T-helper 2 cell treated with Interferon-gamma antibody and Interleukin-4, amounts not matched to agents 5 μg/mL and 100 μg/mL, for 36 hours (primary cell): ENCODE measurements at regions not wholly inside any gene's neighbourhood (a gene's known extent, or its start where the extent isn't known, plus 50 kb on each side); places are given as distances from the start of the nearest gene placed in this dataset.
"Not testable (repeated sequence)": the region's sequence is repeated elsewhere in the genome, so short reads cannot be mapped to it uniquely, and the experiment has no call there.

Source experiments
- DNase-seq: peaks from one replicate; pipeline ENCODE4 v3.0.0; 2021; ENCODE audit warnings: low spot score
- H3K27ac Mint-ChIP-seq: one replicate; pipeline ENCODE4 v1.8.0; 2021; ENCODE audit warnings: mild to moderate bottlenecking, mixed read lengths
- H3K27me3 Mint-ChIP-seq: one replicate; pipeline ENCODE4 v1.8.0; 2021; ENCODE audit warnings: low read depth, mixed read lengths
- H3K36me3 Mint-ChIP-seq: one replicate; pipeline ENCODE4 v1.8.0; 2021; ENCODE audit warnings: low read depth, mixed read lengths
- H3K4me1 Mint-ChIP-seq: one replicate; pipeline ENCODE4 v1.8.0; 2021; ENCODE audit warnings: low read depth, mixed read lengths
- H3K4me3 Mint-ChIP-seq: one replicate; pipeline ENCODE4 v1.8.0; 2022; ENCODE audit warnings: mild to moderate bottlenecking, moderate library complexity, mixed read lengths
- H3K9me3 Mint-ChIP-seq: one replicate; pipeline ENCODE4 v1.8.0; 2021; ENCODE audit warnings: mixed read lengths

- Mint-ChIP-seq H3K27ac (no peak overlapping the region), H3K27me3 (no peaks in the 10 kb centered on the region), H3K4me1 (no peaks in the 10 kb centered on the region), H3K9me3 (peaks cover 23% of the 10 kb centered on the region), H3K36me3 (no peaks in the 10 kb centered on the region), H3K4me3 (no peak overlapping the region)
- no peak for DNase-seq
Measured at GRCh38 chr4:188714907-188715306, 575.7 kb downstream of the TRIML1 start.

- no peaks in the 10 kb centered on the region for H3K36me3 Mint-ChIP-seq
- no peak overlapping the region for H3K27ac Mint-ChIP-seq
- H3K27me3 Mint-ChIP-seq = no peaks in the 10 kb centered on the region
- H3K4me3 Mint-ChIP-seq = no peak overlapping the region
- no peak for DNase-seq
- H3K4me1 Mint-ChIP-seq = no peaks in the 10 kb centered on the region
- peaks cover 30% of the 10 kb centered on the region for H3K9me3 Mint-ChIP-seq
Measured at GRCh38 chr4:188717661-188718060, 578.4 kb downstream of the TRIML1 start.

GRCh38 chr4:188719794-188720193 lies 580.6 kb downstream of the TRIML1 start:
- no peak for DNase-seq
- Mint-ChIP-seq H3K9me3 (peaks cover 26% of the 10 kb centered on the region), H3K27me3 (no peaks in the 10 kb centered on the region), H3K36me3 (no peaks in the 10 kb centered on the region), H3K4me1 (no peaks in the 10 kb centered on the region), H3K27ac (no peak overlapping the region), H3K4me3 (no peak overlapping the region)

- Mint-ChIP-seq H3K27ac (no peak overlapping the region), H3K4me3 (no peak overlapping the region), H3K36me3 (no peaks in the 10 kb centered on the region), H3K4me1 (no peaks in the 10 kb centered on the region), H3K9me3 (peaks cover 23% of the 10 kb centered on the region), H3K27me3 (no peaks in the 10 kb centered on the region)
- DNase-seq = no peak
Measured at GRCh38 chr4:188722911-188723310, 583.7 kb downstream of the TRIML1 start.

GRCh38 chr4:188727746-188728145 lies 588.5 kb downstream of the TRIML1 start:
- Mint-ChIP-seq H3K27me3 (no peaks in the 10 kb centered on the region), H3K27ac (no peak overlapping the region), H3K9me3 (peaks cover 38% of the 10 kb centered on the region), H3K36me3 (no peaks in the 10 kb centered on the region), H3K4me1 (no peaks in the 10 kb centered on the region), H3K4me3 (no peak overlapping the region)
- DNase-seq = no peak

DNA sequence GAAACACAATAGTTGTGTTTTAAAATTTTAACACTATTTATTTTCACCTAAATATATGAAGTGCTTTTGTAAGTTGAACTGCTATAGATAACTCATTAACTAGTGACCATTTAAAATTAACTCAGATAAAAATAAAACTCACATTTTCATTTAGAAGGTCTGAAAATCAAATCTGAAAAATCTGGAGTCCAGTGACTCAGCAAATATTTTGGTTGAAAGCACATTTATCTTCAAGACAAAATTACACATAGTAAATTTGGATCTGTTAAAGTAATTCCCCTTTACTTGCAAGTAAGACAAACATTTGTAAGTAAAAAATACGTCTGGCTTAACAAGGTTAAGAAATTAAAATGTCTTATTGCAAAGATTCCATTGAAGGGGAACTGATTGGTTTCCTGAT lies 589.1 kb downstream of the TRIML1 start:
- H3K27ac Mint-ChIP-seq = no peak overlapping the region
- H3K36me3 Mint-ChIP-seq = no peaks in the 10 kb centered on the region
- peaks cover 41% of the 10 kb centered on the region for H3K9me3 Mint-ChIP-seq
- no peaks in the 10 kb centered on the region for H3K27me3 Mint-ChIP-seq
- H3K4me3 Mint-ChIP-seq = no peak overlapping the region
- no peaks in the 10 kb centered on the region for H3K4me1 Mint-ChIP-seq
- DNase-seq = no peak

- no peaks in the 10 kb centered on the region for H3K27me3 Mint-ChIP-seq
- no peaks in the 10 kb centered on the region for H3K4me1 Mint-ChIP-seq
- no peak overlapping the region for H3K4me3 Mint-ChIP-seq
- no peak for DNase-seq
- H3K9me3 Mint-ChIP-seq = peaks cover 36% of the 10 kb centered on the region
- H3K36me3 Mint-ChIP-seq = no peaks in the 10 kb centered on the region
- H3K27ac Mint-ChIP-seq = no peak overlapping the region
Measured at GRCh38 chr4:188732131-188732530, 592.9 kb downstream of the TRIML1 start.

- Mint-ChIP-seq H3K4me1 (no peaks in the 10 kb centered on the region), H3K27ac (no peak overlapping the region), H3K4me3 (no peak overlapping the region), H3K36me3 (no peaks in the 10 kb centered on the region), H3K27me3 (no peaks in the 10 kb centered on the region), H3K9me3 (peaks cover 44% of the 10 kb centered on the region)
- no peak for DNase-seq
Measured at GRCh38 chr4:188735082-188735481, 595.8 kb downstream of the TRIML1 start.

DNA sequence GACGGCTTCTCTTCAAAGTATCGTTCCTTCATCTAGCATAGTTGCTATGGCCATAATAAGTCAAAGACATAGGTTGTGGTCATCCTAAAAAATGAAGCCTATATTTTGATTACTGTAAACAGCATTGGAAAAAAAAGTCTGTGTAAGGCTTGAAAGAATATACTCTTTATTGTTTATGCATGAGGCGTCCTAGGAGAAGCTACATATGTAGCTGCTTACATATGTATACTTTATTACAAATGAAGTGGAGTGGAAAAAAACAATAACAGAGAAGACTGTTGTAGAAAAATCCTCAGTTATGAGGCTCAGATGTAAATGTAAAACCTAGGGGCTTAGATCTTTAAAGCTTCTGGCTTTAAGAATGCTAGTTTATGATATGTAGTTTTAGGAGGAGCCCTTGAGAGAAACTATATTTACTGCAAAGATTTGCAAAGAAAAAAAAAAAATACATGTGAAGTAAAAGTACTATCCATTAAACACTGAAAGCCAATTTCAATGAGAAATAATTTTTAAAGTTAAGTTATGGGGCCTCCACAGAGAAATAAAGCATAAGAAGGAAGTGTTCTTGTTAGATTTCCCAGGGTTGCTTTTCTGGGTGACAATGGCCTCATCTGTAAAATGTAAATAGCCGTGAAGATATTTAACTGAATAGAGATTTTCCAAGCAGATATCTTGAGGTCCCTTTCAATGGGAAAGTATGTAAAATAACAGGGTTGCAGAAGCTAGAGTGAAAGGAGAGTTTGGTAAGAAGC lies 598.2 kb downstream of the TRIML1 start:
- Mint-ChIP-seq H3K9me3 (peaks cover 31% of the 10 kb centered on the region), H3K4me3 (no peak overlapping the region), H3K4me1 (no peaks in the 10 kb centered on the region), H3K36me3 (no peaks in the 10 kb centered on the region), H3K27ac (no peak overlapping the region), H3K27me3 (no peaks in the 10 kb centered on the region)
- DNase-seq = no peak

DNA sequence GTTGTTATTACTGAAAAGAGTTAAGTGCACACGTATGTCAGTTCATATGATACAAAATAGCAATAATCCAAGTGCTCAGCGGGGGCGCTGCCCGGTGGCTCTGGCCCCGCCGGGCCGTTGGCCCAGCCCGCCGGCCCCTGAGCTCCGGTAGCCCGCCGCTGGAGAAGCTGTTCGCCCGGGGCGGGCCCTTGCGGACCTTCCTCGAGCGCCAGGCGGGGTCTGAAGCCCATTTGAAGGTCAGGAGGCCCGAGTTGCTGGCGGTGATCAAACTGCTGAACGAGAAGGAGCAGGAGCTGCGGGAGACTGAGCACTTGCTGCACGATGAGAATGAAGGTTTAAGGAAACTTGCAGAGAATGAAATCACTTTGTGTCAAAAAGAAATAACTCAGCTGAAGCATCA lies 599.0 kb downstream of the TRIML1 start:
- H3K4me1 Mint-ChIP-seq, H3K27me3 Mint-ChIP-seq, DNase-seq, H3K27ac Mint-ChIP-seq, H3K4me3 Mint-ChIP-seq, H3K36me3 Mint-ChIP-seq: not testable (repeated sequence)
- H3K9me3 Mint-ChIP-seq = peaks cover 25% of the 10 kb centered on the region

- H3K4me3 Mint-ChIP-seq, H3K36me3 Mint-ChIP-seq, H3K27ac Mint-ChIP-seq, H3K27me3 Mint-ChIP-seq, H3K4me1 Mint-ChIP-seq, DNase-seq: not testable (repeated sequence)
- peaks cover 29% of the 10 kb centered on the region for H3K9me3 Mint-ChIP-seq
Measured at GRCh38 chr4:188740172-188740571, 600.9 kb downstream of the TRIML1 start.

GRCh38 chr4:188740791-188741190 lies 601.5 kb downstream of the TRIML1 start:
- not testable (repeated sequence) for H3K27me3 Mint-ChIP-seq, H3K4me3 Mint-ChIP-seq, H3K4me1 Mint-ChIP-seq, H3K27ac Mint-ChIP-seq, H3K36me3 Mint-ChIP-seq, DNase-seq
- H3K9me3 Mint-ChIP-seq = peaks cover 24% of the 10 kb centered on the region

- no peaks in the 10 kb centered on the region for H3K4me1 Mint-ChIP-seq
- H3K27me3 Mint-ChIP-seq = no peaks in the 10 kb centered on the region
- no peak for DNase-seq
- peaks cover 35% of the 10 kb centered on the region for H3K9me3 Mint-ChIP-seq
- no peaks in the 10 kb centered on the region for H3K36me3 Mint-ChIP-seq
- no peak overlapping the region for H3K27ac Mint-ChIP-seq
- no peak overlapping the region for H3K4me3 Mint-ChIP-seq
Measured at GRCh38 chr4:188754372-188755002, 615.2 kb downstream of the TRIML1 start.

DNA sequence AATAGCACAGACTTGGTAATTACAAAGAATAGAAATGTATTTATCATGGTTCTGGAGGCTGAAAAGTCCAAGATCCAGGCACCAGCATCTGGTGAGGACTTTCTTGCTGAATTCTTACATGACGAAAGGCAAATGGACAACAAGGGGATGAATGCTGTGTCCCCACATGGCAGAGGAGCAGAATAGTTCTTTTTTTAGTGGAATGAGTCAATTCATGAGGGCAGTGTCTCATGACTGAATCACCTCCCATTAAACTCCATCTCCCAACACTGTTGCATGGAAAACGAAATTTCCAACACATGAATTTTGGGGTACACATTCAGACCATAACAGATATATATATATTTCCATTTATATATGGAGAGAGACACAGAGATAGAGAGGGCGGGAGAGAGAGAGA lies 628.3 kb downstream of the TRIML1 start:
- Mint-ChIP-seq H3K9me3 (peaks cover 47% of the 10 kb centered on the region), H3K27me3 (no peaks in the 10 kb centered on the region), H3K27ac (no peak overlapping the region), H3K4me3 (no peak overlapping the region), H3K4me1 (no peaks in the 10 kb centered on the region), H3K36me3 (no peaks in the 10 kb centered on the region)
- DNase-seq = no peak

DNA sequence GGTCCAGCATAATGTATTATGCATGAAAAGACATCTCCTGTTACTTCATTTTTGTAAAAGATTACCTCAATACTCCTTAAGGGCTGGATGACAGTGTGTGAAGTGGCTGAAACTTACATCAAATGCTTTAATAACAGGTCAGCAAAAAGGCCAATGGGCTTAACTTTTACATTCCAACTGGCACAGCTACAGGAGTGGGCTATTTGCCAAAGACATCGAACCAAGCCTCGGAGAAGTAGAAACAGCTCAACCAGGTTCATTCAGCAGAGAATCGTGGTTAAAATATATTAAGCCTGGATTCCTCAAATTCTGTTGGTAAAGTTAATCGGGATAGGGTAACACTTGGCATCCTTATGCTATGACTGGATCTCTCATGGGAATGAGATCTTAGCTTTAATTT lies 639.7 kb downstream of the TRIML1 start:
- Mint-ChIP-seq H3K36me3 (no peaks in the 10 kb centered on the region), H3K27me3 (no peaks in the 10 kb centered on the region), H3K9me3 (peaks cover 23% of the 10 kb centered on the region), H3K4me1 (no peaks in the 10 kb centered on the region), H3K4me3 (no peak overlapping the region), H3K27ac (no peak overlapping the region)
- DNase-seq = no peak
